Lower leg skin (tissue), 4 donors: ENCODE measurements at regions not wholly inside any gene's neighbourhood (a gene's known extent, or its start where the extent isn't known, plus 50 kb on each side); places are given as distances from the start of the nearest gene placed in this dataset.
"Not testable (repeated sequence)": the region's sequence is repeated elsewhere in the genome, so short reads cannot be mapped to it uniquely, and the experiment has no call there.

Source experiments
- DNase-seq, 2 donors: peaks; one replicate each; pipeline ENCODE4 v3.0.0-alpha.2; 2019; ENCODE audit warnings: low spot score in 2 of 2
- H3K4me3 ChIP-seq: fragments of 200-600 bp; sonication (generic); 2 replicates; pipeline ENCODE4 v1.5.1; 2017; ENCODE audit warnings: mild to moderate bottlenecking, low read depth; ENCODE audit not compliant: poor library complexity, severe bottlenecking
- POLR2A ChIP-seq, 2 donors: fragments of 450-650 bp; IDR thresholded peaks; one replicate each; pipeline ENCODE4 v1.6.1; 2016 to 2017; ENCODE audit warnings: antibody characterized with exemption in 2 of 2, mild to moderate bottlenecking in 1 of 2, moderate library complexity in 1 of 2
- WGBS, 2 donors: methylation state at CpG; one replicate each; pipeline ENCODE4 v1.1.5; 2018; 5-methylcytosine and 5-hydroxymethylcytosine counted together
- intact Hi-C: fragments of 100-400 bp; cut with DNase I; formaldehyde crosslinking; loops from one replicate; pipeline ENCODE4 v1.15.0; 2023; ENCODE audit warnings: low total_unique reads
- TF ChIP-seq, protein P1 (sequence below), 3 donors: fragments of 450-650 bp; IDR thresholded peaks; one replicate each; pipeline ENCODE4 v1.5.1; 2016; ENCODE audit warnings: antibody characterized with exemption in 3 of 3, mild to moderate bottlenecking in 3 of 3, moderate library complexity in 2 of 3

DNA sequence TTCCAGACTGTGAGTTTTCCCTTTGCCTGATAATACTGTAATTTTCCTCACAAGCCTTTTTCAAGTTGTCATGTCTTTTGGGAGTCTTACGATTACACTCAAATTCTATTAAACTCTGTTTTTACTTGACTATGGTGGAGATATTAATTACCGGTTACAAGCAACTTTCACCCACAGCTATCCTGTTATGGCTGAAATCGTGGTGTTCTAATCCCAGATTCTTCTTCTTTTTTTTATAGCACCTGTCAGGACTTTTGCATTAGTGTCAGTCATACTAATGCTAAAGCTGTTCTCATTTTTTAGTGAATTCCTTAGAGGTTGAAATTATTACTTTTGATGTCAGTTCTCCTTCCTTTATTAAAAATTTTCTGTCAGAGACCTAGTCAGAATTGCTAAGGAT is 187.8 kb upstream of the CSNK1A1L start:
- intact Hi-C loops: no loop called here
- TF ChIP-seq, protein P1, sequence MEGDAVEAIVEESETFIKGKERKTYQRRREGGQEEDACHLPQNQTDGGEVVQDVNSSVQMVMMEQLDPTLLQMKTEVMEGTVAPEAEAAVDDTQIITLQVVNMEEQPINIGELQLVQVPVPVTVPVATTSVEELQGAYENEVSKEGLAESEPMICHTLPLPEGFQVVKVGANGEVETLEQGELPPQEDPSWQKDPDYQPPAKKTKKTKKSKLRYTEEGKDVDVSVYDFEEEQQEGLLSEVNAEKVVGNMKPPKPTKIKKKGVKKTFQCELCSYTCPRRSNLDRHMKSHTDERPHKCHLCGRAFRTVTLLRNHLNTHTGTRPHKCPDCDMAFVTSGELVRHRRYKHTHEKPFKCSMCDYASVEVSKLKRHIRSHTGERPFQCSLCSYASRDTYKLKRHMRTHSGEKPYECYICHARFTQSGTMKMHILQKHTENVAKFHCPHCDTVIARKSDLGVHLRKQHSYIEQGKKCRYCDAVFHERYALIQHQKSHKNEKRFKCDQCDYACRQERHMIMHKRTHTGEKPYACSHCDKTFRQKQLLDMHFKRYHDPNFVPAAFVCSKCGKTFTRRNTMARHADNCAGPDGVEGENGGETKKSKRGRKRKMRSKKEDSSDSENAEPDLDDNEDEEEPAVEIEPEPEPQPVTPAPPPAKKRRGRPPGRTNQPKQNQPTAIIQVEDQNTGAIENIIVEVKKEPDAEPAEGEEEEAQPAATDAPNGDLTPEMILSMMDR (IDR thresholded peaks at IDR 0.05): no peak
- no peak for TF ChIP-seq POLR2A (IDR thresholded peaks at IDR 0.05)
- no peak overlapping the region for H3K4me3 ChIP-seq
- WGBS, 2 donors: 89 to 90% methylated on average over 3 of the region's 3 CpGs
- no peak for DNase-seq

DNA sequence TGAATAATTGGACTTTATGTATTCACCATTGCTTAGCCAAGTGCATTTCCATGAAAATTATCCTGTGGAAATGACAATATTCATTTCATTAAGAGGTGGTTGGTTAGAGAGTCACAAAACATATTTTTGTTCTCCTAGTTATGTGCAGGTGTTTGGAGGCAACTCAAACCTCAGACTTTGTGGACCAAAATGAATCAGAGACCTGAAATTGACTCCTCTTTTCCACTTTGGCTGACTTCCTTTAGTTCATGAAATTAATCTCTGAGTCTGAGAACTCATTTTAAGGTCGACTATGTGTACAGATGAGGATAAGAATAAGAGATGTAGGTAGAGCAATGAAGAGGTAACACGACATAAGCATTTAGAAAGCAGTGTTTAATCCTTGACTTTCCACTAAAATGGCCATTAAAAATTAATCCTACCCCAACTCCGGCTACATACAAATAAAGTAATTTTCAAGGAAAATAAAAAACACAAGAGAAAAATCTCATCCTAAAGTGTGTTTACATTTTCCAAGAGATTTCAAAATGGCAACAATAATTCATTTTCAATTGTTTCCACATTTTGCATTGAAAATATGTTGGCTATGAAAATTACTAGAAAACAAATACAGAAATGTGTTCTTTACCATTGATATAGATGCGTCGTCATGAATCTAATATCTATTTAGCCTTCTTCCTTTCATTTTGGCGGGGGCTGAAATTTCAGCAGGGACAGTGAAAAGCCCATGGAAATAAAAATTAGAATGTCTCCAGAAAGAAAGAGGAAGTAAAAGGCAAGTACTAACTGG is 185.4 kb upstream of the CSNK1A1L start:
- intact Hi-C loops: no loop called here
- 87 to 90% methylated on average over 6 of the region's 6 CpGs for WGBS, 2 donors
- no peak for TF ChIP-seq POLR2A (IDR thresholded peaks at IDR 0.05)
- TF ChIP-seq, protein P1 (IDR thresholded peaks at IDR 0.05): no peak
- no peak overlapping the region for H3K4me3 ChIP-seq
- no peak for DNase-seq

DNA sequence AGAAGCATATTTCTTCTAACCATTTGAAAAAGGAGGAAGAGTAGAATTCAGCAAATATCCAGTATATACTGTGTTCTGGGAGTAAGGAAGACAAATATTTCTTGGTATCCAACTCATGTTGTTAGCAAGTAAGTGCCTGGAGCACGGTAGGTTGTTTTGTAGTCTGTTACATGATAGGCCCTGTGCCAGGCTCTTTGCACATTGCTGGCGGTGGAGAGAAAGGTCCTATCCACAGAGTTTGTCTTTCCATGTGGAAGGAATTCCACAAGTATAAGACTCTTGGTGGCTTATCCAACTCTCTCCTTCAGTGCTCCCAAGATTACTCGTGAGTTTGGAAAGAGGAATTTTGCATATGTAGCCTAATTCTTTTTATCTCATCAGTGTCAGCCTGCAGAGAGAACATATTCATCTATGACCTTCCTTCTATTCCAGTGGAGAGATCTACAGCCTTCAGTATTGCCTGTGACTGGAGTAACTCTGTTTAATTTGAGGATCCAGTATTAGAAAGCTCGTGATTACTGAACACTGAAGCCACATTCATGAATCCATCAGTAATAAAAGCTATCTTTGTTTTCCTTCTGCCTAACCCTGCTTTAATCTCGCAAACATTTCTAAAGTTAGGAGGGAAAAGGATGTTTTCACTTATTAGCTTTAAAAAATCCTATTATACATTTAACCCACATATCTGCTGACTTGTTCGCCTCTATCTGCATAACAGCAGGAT is 183.9 kb upstream of the CSNK1A1L start:
- intact Hi-C loops: no loop called here
- no peak for DNase-seq
- no peak for TF ChIP-seq POLR2A (IDR thresholded peaks at IDR 0.05)
- TF ChIP-seq, protein P1 (IDR thresholded peaks at IDR 0.05): no peak
- 68 to 72% methylated on average over 6 of the region's 6 CpGs for WGBS, 2 donors
- no peak overlapping the region for H3K4me3 ChIP-seq

DNA sequence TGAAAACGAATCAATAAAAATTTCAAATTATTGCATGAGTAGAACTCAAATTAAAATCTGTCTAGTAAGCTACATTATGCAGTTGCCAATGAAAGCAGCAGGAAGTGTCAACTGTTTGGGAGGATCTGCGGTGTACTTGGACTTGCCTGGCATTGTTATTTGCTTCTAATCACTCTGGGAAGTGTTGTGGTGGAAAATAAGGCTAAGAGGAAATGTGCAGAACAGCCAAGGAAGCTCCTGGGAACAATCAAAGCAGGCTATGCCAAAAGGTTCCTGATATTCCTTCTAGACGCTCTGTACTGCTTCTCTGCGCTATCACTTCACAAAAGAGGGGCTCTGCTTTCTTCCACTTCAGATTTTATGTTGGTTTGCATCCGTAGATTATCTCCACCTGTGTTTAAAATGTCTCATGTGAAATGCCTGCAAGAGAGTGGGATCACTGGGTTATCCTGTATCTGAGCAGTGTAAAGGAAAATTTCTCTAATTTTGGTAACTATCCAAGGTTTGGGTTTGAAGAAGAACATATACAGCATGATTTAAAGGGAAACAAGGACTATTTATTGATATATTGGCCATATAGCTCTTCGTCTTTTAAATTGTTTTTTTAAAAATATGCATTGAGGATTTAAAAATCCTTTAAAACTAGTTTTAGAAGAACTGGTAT is 182.7 kb upstream of the CSNK1A1L start:
- TF ChIP-seq, protein P1 (IDR thresholded peaks at IDR 0.05): no peak
- no peak for TF ChIP-seq POLR2A (IDR thresholded peaks at IDR 0.05)
- no peak overlapping the region for H3K4me3 ChIP-seq
- 56 to 59% methylated on average over 6 of the region's 6 CpGs for WGBS, 2 donors
- no peak for DNase-seq
- intact Hi-C loops: no loop called here

- DNase-seq, H3K4me3 ChIP-seq, intact Hi-C loops: not testable (repeated sequence)
- WGBS, 2 donors: 80 to 99% methylated on average over 6 to 16 of the region's 28 CpGs
These were observed 174.8 kb upstream of the CSNK1A1L start for GRCh38 chr13:37280231-37280630.
